Astrocyte of the spinal cord (primary cell): ENCODE measurements at regions not wholly inside any gene's neighbourhood (a gene's known extent, or its start where the extent isn't known, plus 50 kb on each side); places are given as distances from the start of the nearest gene placed in this dataset.

Experiments
- DNase-seq: peaks from one replicate; pipeline ENCODE4 v3.0.0; 2011; ENCODE audit warnings: low read depth, low spot score
- H3K4me3 ChIP-seq: 2 replicates; pipeline ENCODE4 v1.5.1; 2011; ENCODE audit warnings: low read depth, mild to moderate bottlenecking, low read length, moderate library complexity
- CTCF ChIP-seq: IDR thresholded peaks from 2 replicates; pipeline ENCODE4 v1.5.1; 2012; ENCODE audit warnings: low read depth, mild to moderate bottlenecking, low read length, inconsistent platforms
- in situ Hi-C: cut with HindIII; loops from 2 replicates; pipeline ENCODE4 v1.10.0; 2017; ENCODE audit warnings: low sequenced_read_pairs

- TF ChIP-seq CTCF = no peak
- DNase-seq = no peak
- H3K4me3 ChIP-seq = no peak overlapping the region
- in situ Hi-C loops = no loop called here
Measured at GRCh38 chr7:19295376-19295775, 150.2 kb upstream of the FERD3L start.

GRCh38 chr7:19294619-19295018, 149.4 kb upstream of the FERD3L start:
- no peak overlapping the region for H3K4me3 ChIP-seq
- in situ Hi-C loops = no loop called here
- DNase-seq = peak; percentile 52
- TF ChIP-seq CTCF = no peak

DNA sequence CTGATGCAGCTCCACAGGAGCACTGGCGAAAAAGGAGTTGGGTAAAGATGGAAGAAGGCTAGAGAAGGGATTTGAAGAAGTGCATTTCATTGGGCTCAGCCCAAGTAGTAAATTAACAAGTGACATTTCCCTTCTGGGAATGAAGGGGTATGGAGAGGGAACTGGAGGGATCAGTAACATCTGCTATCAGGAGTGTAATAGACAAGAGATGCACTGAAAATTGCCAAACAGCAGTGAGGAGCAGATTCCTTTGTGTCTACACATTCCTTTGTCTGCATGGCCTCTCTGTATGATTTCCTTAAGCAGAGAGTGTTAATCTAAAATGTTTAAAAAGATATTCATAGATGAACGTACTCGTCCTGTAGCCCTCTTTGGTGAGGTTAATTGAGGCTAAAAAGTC, 148.2 kb upstream of the FERD3L start:
- no peak overlapping the region for H3K4me3 ChIP-seq
- DNase-seq = no peak
- in situ Hi-C loops = no loop called here
- no peak for TF ChIP-seq CTCF

DNA sequence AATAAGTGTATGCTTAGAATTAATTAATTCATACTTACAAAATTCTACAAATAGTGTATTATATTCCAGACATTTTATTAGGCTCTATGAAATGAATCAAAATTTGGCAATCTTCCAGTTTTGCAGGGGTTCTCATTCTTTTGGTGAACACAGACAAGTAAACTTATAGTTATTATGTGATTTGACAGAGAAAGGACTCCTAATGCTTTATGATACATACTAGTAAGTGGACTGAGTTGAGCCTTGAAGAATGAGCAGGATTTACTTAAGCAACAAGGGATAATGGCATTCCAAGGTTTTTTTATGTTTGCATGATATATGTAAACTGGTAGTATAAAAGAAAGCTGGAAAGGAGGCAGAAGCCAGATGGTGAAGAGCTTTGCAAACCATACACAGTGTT, 145.7 kb upstream of the FERD3L start:
- DNase-seq = no peak
- H3K4me3 ChIP-seq = no peak overlapping the region
- in situ Hi-C loops = no loop called here
- TF ChIP-seq CTCF = no peak

DNA sequence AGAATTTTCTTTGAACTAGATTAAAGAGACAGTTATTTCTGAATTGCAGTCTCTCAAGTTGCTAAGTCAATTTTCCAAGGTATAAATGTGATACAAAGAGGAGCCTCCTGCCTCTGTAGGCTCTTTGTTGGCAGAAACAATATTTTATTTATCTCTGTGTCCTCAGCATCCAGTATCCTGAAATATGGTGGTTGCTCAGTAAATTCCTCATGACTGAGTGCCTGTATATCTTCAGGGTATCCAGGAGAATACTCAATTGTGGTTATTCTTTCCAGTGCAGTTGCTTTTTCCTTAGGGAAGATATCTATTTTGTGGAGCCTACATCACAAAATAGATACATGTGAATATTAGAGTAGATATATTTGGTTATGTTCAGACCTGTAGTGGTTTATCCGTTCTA, 144.8 kb upstream of the FERD3L start:
- TF ChIP-seq CTCF = no peak
- in situ Hi-C loops = no loop called here
- no peak overlapping the region for H3K4me3 ChIP-seq
- DNase-seq = no peak

- in situ Hi-C loops = no loop called here
- H3K4me3 ChIP-seq = no peak overlapping the region
- peak; percentile 46 for DNase-seq
- TF ChIP-seq CTCF = no peak
Measured at GRCh38 chr7:19284596-19285300, 139.5 kb upstream of the FERD3L start.

DNA sequence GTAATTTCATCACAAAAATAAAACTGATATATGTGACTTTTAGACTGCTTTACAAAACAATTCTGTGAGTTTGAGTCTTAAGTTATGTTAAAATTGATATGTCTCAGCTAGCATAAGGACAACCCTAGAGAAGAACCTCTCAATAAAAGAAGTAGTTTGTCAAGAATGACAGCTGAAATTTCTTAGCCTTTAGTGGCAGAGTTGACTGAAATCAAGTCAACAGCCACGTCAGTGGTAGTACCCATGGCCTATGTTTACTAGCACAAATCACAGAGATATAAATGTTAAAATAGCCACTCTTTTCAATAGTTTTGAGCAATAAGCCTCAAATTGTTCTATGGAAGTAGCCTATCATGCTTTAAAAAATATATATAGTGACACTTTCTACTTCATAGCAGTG, 138.9 kb upstream of the FERD3L start:
- in situ Hi-C loops = no loop called here
- TF ChIP-seq CTCF = no peak
- DNase-seq = no peak
- no peak overlapping the region for H3K4me3 ChIP-seq
